ENCODE measurements at regions not wholly inside any gene's neighbourhood (a gene's known extent, or its start where the extent isn't known, plus 50 kb on each side); places are given as distances from the start of the nearest gene placed in this dataset.
A peak's percentile ranks its signal among the peaks of the same experiment; 100 is the strongest.
"Not testable (repeated sequence)": the region's sequence is repeated elsewhere in the genome, so short reads cannot be mapped to it uniquely, and the experiment has no call there.

- DNase-seq (ENCODE audit: low spot score): no peak
Measured at GRCh38 chr6:6978731-6979130, 129.0 kb upstream of the RREB1 start.

GRCh38 chr6:6980999-6981597, 126.7 kb upstream of the RREB1 start:
- DNase-seq (ENCODE audit: low spot score): no peak

GRCh38 chr6:6981681-6982322, 126.0 kb upstream of the RREB1 start:
- no peak for DNase-seq (ENCODE audit: low spot score)

- DNase-seq (ENCODE audit: low spot score): no peak
Measured at GRCh38 chr6:6982663-6983062, 125.1 kb upstream of the RREB1 start.

- DNase-seq (ENCODE audit: low spot score): peak; percentile 25
Measured at GRCh38 chr6:6984585-6985366, 123.0 kb upstream of the RREB1 start.

GRCh38 chr6:6986344-6986743, 121.4 kb upstream of the RREB1 start:
- no peak for DNase-seq (ENCODE audit: low spot score)

GRCh38 chr6:6987749-6988148, 120.0 kb upstream of the RREB1 start:
- DNase-seq (ENCODE audit: low spot score): no peak

GRCh38 chr6:6990059-6990458, 117.7 kb upstream of the RREB1 start:
- DNase-seq (ENCODE audit: low spot score): not testable (repeated sequence)

GRCh38 chr6:6993503-6994237, 114.1 kb upstream of the RREB1 start:
- no peak for DNase-seq (ENCODE audit: low spot score)

- no peak for DNase-seq (ENCODE audit: low spot score)
Measured at GRCh38 chr6:6994796-6995195, 113.0 kb upstream of the RREB1 start.

GRCh38 chr6:6995328-6995727, 112.4 kb upstream of the RREB1 start:
- DNase-seq (ENCODE audit: low spot score): no peak

GRCh38 chr6:6996124-6996523, 111.6 kb upstream of the RREB1 start:
- no peak for DNase-seq (ENCODE audit: low spot score)

- no peak for DNase-seq (ENCODE audit: low spot score)
Measured at GRCh38 chr6:6997263-6998193, 110.2 kb upstream of the RREB1 start.

- DNase-seq (ENCODE audit: low spot score): no peak
Measured at GRCh38 chr6:6998194-6998569, 109.6 kb upstream of the RREB1 start.

GRCh38 chr6:7000825-7001777, 106.7 kb upstream of the RREB1 start:
- DNase-seq (ENCODE audit: low spot score): no peak

GRCh38 chr6:7003041-7003440, 104.7 kb upstream of the RREB1 start:
- no peak for DNase-seq (ENCODE audit: low spot score)

GRCh38 chr6:7004581-7005297, 103.0 kb upstream of the RREB1 start:
- DNase-seq (ENCODE audit: low spot score): no peak

- DNase-seq (ENCODE audit: low spot score): no peak
Measured at GRCh38 chr6:7006515-7007191, 101.1 kb upstream of the RREB1 start.

GRCh38 chr6:7008451-7008988, 99.2 kb upstream of the RREB1 start:
- DNase-seq (ENCODE audit: low spot score): no peak
